GM23338 (cell line): ENCODE measurements at regions not wholly inside any gene's neighbourhood (a gene's known extent, or its start where the extent isn't known, plus 50 kb on each side); places are given as distances from the start of the nearest gene placed in this dataset.

ENCODE experiments used
- ATAC-seq: fragments of 200-7000 bp; cut with Tn5 transposase; 3 replicates; pipeline ENCODE4 v1.9.1; 2020
- DNase-seq: peaks from one replicate; pipeline ENCODE4 v3.0.0-alpha.2; 2015; ENCODE audit warnings: low spot score
- H2AFZ ChIP-seq: fragments of 200-600 bp; sonication (generic); 2 replicates; pipeline ENCODE4 v1.8.0; 2016; ENCODE audit warnings: antibody characterized with exemption, mild to moderate bottlenecking, moderate library complexity
- H3F3A ChIP-seq: fragments of 200-600 bp; sonication (generic); replicated peaks from 2 replicates; pipeline ENCODE4 v1.8.0; 2017; ENCODE audit warnings: antibody characterized with exemption, mixed run types, low read depth
- H3K27ac ChIP-seq: fragments of 200-600 bp; sonication (generic); 2 replicates; pipeline ENCODE4 v1.6.1; 2016; ENCODE audit warnings: low read depth
- H3K27me3 ChIP-seq: fragments of 200-600 bp; sonication (generic); 2 replicates; pipeline ENCODE4 v1.8.0; 2016; ENCODE audit warnings: mild to moderate bottlenecking, mixed run types, moderate library complexity; ENCODE audit not compliant: insufficient read depth
- H3K36me3 ChIP-seq: fragments of 200-600 bp; sonication (generic); 2 replicates; pipeline ENCODE4 v1.8.0; 2016; ENCODE audit warnings: mild to moderate bottlenecking; ENCODE audit not compliant: insufficient read depth
- H3K4me1 ChIP-seq: fragments of 200-600 bp; sonication (generic); 2 replicates; pipeline ENCODE4 v1.8.0; 2016; ENCODE audit warnings: mild to moderate bottlenecking, moderate library complexity; ENCODE audit not compliant: insufficient read depth
- H3K4me2 ChIP-seq: fragments of 200-600 bp; sonication (generic); 2 replicates; pipeline ENCODE4 v1.7.1; 2017; ENCODE audit warnings: mixed run types
- H3K4me3 ChIP-seq: fragments of 200-600 bp; sonication (generic); 2 replicates; pipeline ENCODE4 v1.6.1; 2016; ENCODE audit warnings: mixed run types
- H3K79me2 ChIP-seq: fragments of 200-600 bp; sonication (generic); replicated peaks from 2 replicates; pipeline ENCODE4 v1.8.0; 2017; ENCODE audit warnings: mild to moderate bottlenecking; ENCODE audit not compliant: insufficient read depth
- H3K9me2 ChIP-seq: fragments of 200-600 bp; sonication (generic); 2 replicates; pipeline ENCODE4 v1.8.0; 2017; ENCODE audit not compliant: insufficient read depth
- H4K20me1 ChIP-seq: fragments of 200-600 bp; sonication (generic); replicated peaks from 2 replicates; pipeline ENCODE4 v1.8.0; 2017; ENCODE audit warnings: mild to moderate bottlenecking; ENCODE audit not compliant: insufficient read depth
- H3K27ac Mint-ChIP-seq: 2 replicates; pipeline ENCODE4 v1.8.0; 2020; ENCODE audit warnings: inconsistent platforms, mild to moderate bottlenecking, moderate library complexity, mixed read lengths
- H3K27me3 Mint-ChIP-seq: 3 replicates; pipeline ENCODE4 v1.8.0; 2022; ENCODE audit warnings: low read depth, mild to moderate bottlenecking, moderate library complexity, mixed read lengths, inconsistent platforms; ENCODE audit not compliant: insufficient read depth, poor library complexity
- H3K36me3 Mint-ChIP-seq: 3 replicates; pipeline ENCODE4 v1.8.0; 2021; ENCODE audit warnings: low read depth, mild to moderate bottlenecking, inconsistent platforms, moderate library complexity, mixed read lengths
- H3K4me1 Mint-ChIP-seq: 3 replicates; pipeline ENCODE4 v1.8.0; 2020; ENCODE audit warnings: mild to moderate bottlenecking, inconsistent platforms, mixed read lengths
- H3K4me3 Mint-ChIP-seq: 3 replicates; pipeline ENCODE4 v1.8.0; 2021; ENCODE audit warnings: moderate library complexity, mild to moderate bottlenecking, inconsistent platforms, mixed read lengths
- H3K9me3 Mint-ChIP-seq: 3 replicates; pipeline ENCODE4 v1.8.0; 2020; ENCODE audit warnings: moderate library complexity, mild to moderate bottlenecking, inconsistent platforms, mixed read lengths
- CREB1 ChIP-seq: fragments of 250-450 bp; sonication (Bioruptor Pico); IDR thresholded peaks from 2 replicates; pipeline ENCODE4 v1.5.0; 2020; ENCODE audit warnings: low read depth, mild to moderate bottlenecking, moderate library complexity
- EZH2 ChIP-seq: fragments of 200-600 bp; sonication (generic); IDR thresholded peaks from one replicate; pipeline ENCODE4 v1.8.0; 2017; ENCODE audit warnings: antibody characterized with exemption, mild to moderate bottlenecking, low read depth; ENCODE audit not compliant: unreplicated experiment
- EZH2phosphoT487 ChIP-seq: fragments of 200-600 bp; sonication (generic); IDR thresholded peaks from one replicate; pipeline ENCODE4 v1.8.1; 2018; ENCODE audit warnings: antibody characterized with exemption; ENCODE audit not compliant: unreplicated experiment
- JUNB ChIP-seq: IDR thresholded peaks from one replicate; pipeline ENCODE4 v1.6.1; 2016; ENCODE audit warnings: antibody characterized with exemption; ENCODE audit not compliant: unreplicated experiment
- NANOG ChIP-seq: IDR thresholded peaks from 2 replicates; pipeline ENCODE4 v1.6.1; 2016; ENCODE audit warnings: antibody characterized with exemption, borderline replicate concordance
- POLR2AphosphoS5 ChIP-seq: IDR thresholded peaks from 2 replicates; pipeline ENCODE4 v1.6.1; 2016; ENCODE audit warnings: antibody characterized with exemption, low read depth
- STAT1 ChIP-seq: IDR thresholded peaks from one replicate; pipeline ENCODE4 v1.6.1; 2016; ENCODE audit warnings: antibody characterized with exemption; ENCODE audit not compliant: unreplicated experiment
- ZNF114 ChIP-seq: fragments of 250-450 bp; sonication (Bioruptor Pico); IDR thresholded peaks from 2 replicates; pipeline ENCODE4 v1.5.0; 2020; ENCODE audit warnings: mild to moderate bottlenecking, moderate library complexity
- ZNF331 ChIP-seq: fragments of 250-450 bp; sonication (Bioruptor Pico); IDR thresholded peaks from 2 replicates; pipeline ENCODE4 v1.5.0; 2020; ENCODE audit warnings: low read depth, mild to moderate bottlenecking, moderate library complexity
- TF ChIP-seq, protein P1 (sequence below): IDR thresholded peaks from 2 replicates; pipeline ENCODE4 v1.6.1; 2016; ENCODE audit warnings: antibody characterized with exemption
- TF ChIP-seq, protein P2 (sequence below): fragments of 250-450 bp; sonication (Bioruptor Pico); IDR thresholded peaks from 2 replicates; pipeline ENCODE4 v1.5.0; 2020; ENCODE audit warnings: mild to moderate bottlenecking, moderate library complexity
- TF ChIP-seq, protein P3 (sequence below): IDR thresholded peaks from one replicate; pipeline ENCODE4 v1.6.1; 2018; ENCODE audit warnings: antibody characterized with exemption; ENCODE audit not compliant: unreplicated experiment
- TF ChIP-seq, protein P4 (sequence below), 2 experiments: fragments of 200-600 bp in 1 of 2; sonication (generic) in 1 of 2; conservative IDR thresholded peaks; 2 replicates each; pipeline versions ENCODE4 v1.5.1 to v1.6.1; 2016 to 2017; ENCODE audit warnings: antibody characterized with exemption in 2 of 2, low read depth in 2 of 2, mild to moderate bottlenecking in 2 of 2, moderate library complexity in 1 of 2

DNA sequence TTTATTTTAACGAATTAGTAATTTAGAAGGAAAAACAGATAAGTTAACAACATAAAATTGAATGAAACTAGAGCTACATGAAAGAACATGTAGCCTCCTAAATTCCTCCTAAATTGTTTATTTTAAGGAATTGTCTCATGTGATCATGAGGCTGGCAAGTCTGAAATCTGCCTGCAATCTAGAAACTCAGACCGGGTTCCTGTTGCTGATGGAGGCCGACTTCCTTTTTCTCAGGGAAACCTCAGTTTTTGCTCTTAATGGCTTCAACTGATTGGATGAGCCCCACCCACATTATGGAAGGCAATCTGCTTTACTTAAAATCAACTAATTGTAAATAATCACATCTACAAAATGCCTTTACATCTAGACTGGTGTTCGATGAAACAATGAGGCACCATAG lies 205.0 kb upstream of the ADRA1D start:
- Histone ChIP-seq H3F3A (no peaks in the 10 kb centered on the region), H3K9me2 (peaks cover 6% of the 10 kb centered on the region; the same call in 1 of the 2 replicates), H3K4me1 (peaks cover 5% of the 10 kb centered on the region), H3K79me2 (no peaks in the 10 kb centered on the region), H3K27ac (no peak overlapping the region), H2AFZ (no peak overlapping the region; the same call in 1 of the 2 replicates), H3K4me3 (no peak overlapping the region), H3K4me2 (no peak overlapping the region), H3K27me3 (no peaks in the 10 kb centered on the region), H3K36me3 (no peaks in the 10 kb centered on the region), H4K20me1 (no peaks in the 10 kb centered on the region)
- H3K4me1 Mint-ChIP-seq: peaks cover 24% of the 10 kb centered on the region
- H3K9me3 Mint-ChIP-seq: peaks cover 3% of the 10 kb centered on the region; the same call in 2 of the 3 replicates
- H3K27me3 Mint-ChIP-seq: peaks cover 4% of the 10 kb centered on the region
- peaks cover 5% of the 10 kb centered on the region; the same call in 2 of the 3 replicates for H3K36me3 Mint-ChIP-seq
- no peak overlapping the region for H3K4me3 Mint-ChIP-seq
- no peak for ATAC-seq
- TF ChIP-seq, protein P1, sequence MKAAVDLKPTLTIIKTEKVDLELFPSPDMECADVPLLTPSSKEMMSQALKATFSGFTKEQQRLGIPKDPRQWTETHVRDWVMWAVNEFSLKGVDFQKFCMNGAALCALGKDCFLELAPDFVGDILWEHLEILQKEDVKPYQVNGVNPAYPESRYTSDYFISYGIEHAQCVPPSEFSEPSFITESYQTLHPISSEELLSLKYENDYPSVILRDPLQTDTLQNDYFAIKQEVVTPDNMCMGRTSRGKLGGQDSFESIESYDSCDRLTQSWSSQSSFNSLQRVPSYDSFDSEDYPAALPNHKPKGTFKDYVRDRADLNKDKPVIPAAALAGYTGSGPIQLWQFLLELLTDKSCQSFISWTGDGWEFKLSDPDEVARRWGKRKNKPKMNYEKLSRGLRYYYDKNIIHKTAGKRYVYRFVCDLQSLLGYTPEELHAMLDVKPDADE: no peak
- TF ChIP-seq EZH2 (no peak), ZNF114 (CRISPR knock-in tag) (no peak), ZNF331 (no peak), EZH2phosphoT487 (no peak), POLR2AphosphoS5 (no peak), NANOG (no peak), JUNB (no peak), CREB1 (no peak), STAT1 (no peak)
- TF ChIP-seq, protein P2, sequence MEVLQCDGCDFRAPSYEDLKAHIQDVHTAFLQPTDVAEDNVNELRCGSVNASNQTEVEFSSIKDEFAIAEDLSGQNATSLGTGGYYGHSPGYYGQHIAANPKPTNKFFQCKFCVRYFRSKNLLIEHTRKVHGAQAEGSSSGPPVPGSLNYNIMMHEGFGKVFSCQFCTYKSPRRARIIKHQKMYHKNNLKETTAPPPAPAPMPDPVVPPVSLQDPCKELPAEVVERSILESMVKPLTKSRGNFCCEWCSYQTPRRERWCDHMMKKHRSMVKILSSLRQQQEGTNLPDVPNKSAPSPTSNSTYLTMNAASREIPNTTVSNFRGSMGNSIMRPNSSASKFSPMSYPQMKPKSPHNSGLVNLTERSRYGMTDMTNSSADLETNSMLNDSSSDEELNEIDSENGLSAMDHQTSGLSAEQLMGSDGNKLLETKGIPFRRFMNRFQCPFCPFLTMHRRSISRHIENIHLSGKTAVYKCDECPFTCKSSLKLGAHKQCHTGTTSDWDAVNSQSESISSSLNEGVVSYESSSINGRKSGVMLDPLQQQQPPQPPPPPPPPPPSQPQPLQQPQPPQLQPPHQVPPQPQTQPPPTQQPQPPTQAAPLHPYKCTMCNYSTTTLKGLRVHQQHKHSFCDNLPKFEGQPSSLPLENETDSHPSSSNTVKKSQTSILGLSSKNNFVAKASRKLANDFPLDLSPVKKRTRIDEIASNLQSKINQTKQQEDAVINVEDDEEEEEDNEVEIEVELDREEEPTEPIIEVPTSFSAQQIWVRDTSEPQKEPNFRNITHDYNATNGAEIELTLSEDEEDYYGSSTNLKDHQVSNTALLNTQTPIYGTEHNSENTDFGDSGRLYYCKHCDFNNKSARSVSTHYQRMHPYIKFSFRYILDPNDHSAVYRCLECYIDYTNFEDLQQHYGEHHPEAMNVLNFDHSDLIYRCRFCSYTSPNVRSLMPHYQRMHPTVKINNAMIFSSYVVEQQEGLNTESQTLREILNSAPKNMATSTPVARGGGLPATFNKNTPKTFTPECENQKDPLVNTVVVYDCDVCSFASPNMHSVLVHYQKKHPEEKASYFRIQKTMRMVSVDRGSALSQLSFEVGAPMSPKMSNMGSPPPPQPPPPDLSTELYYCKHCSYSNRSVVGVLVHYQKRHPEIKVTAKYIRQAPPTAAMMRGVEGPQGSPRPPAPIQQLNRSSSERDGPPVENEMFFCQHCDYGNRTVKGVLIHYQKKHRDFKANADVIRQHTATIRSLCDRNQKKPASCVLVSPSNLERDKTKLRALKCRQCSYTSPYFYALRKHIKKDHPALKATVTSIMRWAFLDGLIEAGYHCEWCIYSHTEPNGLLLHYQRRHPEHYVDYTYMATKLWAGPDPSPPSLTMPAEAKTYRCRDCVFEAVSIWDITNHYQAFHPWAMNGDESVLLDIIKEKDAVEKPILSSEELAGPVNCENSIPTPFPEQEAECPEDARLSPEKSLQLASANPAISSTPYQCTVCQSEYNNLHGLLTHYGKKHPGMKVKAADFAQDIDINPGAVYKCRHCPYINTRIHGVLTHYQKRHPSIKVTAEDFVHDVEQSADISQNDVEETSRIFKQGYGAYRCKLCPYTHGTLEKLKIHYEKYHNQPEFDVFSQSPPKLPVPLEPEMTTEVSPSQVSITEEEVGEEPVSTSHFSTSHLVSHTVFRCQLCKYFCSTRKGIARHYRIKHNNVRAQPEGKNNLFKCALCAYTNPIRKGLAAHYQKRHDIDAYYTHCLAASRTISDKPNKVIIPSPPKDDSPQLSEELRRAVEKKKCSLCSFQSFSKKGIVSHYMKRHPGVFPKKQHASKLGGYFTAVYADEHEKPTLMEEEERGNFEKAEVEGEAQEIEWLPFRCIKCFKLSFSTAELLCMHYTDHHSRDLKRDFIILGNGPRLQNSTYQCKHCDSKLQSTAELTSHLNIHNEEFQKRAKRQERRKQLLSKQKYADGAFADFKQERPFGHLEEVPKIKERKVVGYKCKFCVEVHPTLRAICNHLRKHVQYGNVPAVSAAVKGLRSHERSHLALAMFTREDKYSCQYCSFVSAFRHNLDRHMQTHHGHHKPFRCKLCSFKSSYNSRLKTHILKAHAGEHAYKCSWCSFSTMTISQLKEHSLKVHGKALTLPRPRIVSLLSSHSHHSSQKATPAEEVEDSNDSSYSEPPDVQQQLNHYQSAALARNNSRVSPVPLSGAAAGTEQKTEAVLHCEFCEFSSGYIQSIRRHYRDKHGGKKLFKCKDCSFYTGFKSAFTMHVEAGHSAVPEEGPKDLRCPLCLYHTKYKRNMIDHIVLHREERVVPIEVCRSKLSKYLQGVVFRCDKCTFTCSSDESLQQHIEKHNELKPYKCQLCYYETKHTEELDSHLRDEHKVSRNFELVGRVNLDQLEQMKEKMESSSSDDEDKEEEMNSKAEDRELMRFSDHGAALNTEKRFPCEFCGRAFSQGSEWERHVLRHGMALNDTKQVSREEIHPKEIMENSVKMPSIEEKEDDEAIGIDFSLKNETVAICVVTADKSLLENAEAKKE (CRISPR knock-in tag): no peak
- TF ChIP-seq, protein P3, sequence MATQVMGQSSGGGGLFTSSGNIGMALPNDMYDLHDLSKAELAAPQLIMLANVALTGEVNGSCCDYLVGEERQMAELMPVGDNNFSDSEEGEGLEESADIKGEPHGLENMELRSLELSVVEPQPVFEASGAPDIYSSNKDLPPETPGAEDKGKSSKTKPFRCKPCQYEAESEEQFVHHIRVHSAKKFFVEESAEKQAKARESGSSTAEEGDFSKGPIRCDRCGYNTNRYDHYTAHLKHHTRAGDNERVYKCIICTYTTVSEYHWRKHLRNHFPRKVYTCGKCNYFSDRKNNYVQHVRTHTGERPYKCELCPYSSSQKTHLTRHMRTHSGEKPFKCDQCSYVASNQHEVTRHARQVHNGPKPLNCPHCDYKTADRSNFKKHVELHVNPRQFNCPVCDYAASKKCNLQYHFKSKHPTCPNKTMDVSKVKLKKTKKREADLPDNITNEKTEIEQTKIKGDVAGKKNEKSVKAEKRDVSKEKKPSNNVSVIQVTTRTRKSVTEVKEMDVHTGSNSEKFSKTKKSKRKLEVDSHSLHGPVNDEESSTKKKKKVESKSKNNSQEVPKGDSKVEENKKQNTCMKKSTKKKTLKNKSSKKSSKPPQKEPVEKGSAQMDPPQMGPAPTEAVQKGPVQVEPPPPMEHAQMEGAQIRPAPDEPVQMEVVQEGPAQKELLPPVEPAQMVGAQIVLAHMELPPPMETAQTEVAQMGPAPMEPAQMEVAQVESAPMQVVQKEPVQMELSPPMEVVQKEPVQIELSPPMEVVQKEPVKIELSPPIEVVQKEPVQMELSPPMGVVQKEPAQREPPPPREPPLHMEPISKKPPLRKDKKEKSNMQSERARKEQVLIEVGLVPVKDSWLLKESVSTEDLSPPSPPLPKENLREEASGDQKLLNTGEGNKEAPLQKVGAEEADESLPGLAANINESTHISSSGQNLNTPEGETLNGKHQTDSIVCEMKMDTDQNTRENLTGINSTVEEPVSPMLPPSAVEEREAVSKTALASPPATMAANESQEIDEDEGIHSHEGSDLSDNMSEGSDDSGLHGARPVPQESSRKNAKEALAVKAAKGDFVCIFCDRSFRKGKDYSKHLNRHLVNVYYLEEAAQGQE: no peak
- TF ChIP-seq, protein P4, sequence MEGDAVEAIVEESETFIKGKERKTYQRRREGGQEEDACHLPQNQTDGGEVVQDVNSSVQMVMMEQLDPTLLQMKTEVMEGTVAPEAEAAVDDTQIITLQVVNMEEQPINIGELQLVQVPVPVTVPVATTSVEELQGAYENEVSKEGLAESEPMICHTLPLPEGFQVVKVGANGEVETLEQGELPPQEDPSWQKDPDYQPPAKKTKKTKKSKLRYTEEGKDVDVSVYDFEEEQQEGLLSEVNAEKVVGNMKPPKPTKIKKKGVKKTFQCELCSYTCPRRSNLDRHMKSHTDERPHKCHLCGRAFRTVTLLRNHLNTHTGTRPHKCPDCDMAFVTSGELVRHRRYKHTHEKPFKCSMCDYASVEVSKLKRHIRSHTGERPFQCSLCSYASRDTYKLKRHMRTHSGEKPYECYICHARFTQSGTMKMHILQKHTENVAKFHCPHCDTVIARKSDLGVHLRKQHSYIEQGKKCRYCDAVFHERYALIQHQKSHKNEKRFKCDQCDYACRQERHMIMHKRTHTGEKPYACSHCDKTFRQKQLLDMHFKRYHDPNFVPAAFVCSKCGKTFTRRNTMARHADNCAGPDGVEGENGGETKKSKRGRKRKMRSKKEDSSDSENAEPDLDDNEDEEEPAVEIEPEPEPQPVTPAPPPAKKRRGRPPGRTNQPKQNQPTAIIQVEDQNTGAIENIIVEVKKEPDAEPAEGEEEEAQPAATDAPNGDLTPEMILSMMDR (conservative IDR thresholded peaks at IDR 0.05; ENCODE audit: low read depth in 2 of 2): no peak
- DNase-seq: no peak
- no peak overlapping the region for H3K27ac Mint-ChIP-seq
